OCI-LY1 (cell line): ENCODE measurements at regions not wholly inside any gene's neighbourhood (a gene's known extent, or its start where the extent isn't known, plus 50 kb on each side); places are given as distances from the start of the nearest gene placed in this dataset.

ENCODE experiments used
- H2AFZ ChIP-seq: fragments of 200-600 bp; sonication (generic), shearing (Covaris generic); 2 replicates; pipeline ENCODE4 v1.6.0; 2014; ENCODE audit warnings: antibody characterized with exemption, mild to moderate bottlenecking, low read length
- H3F3A ChIP-seq: fragments of 200-600 bp; sonication (generic), shearing (Covaris generic); 2 replicates; pipeline ENCODE4 v1.6.0; 2014; ENCODE audit warnings: mild to moderate bottlenecking, antibody characterized with exemption, low read length, moderate library complexity; ENCODE audit not compliant: insufficient read depth
- H3K27ac ChIP-seq: fragments of 200-600 bp; sonication (generic); 2 replicates; pipeline ENCODE4 v1.5.1; 2014; ENCODE audit warnings: low read length, mixed run types, mild to moderate bottlenecking, low read depth; ENCODE audit not compliant: poor library complexity, severe bottlenecking
- H3K27me3 ChIP-seq: fragments of 200-600 bp; sonication (generic); 2 replicates; pipeline ENCODE4 v1.6.0; 2014; ENCODE audit warnings: antibody characterized with exemption, mild to moderate bottlenecking, low read length, moderate library complexity; ENCODE audit not compliant: insufficient read depth
- H3K36me3 ChIP-seq: fragments of 200-600 bp; sonication (generic); 2 replicates; pipeline ENCODE4 v1.6.1; 2014; ENCODE audit warnings: mild to moderate bottlenecking, antibody characterized with exemption, low read length, moderate library complexity, mixed read lengths; ENCODE audit not compliant: insufficient read depth
- H3K4me1 ChIP-seq: fragments of 200-600 bp; sonication (generic); 2 replicates; pipeline ENCODE4 v1.5.1; 2014; ENCODE audit warnings: mild to moderate bottlenecking, low read length, moderate library complexity; ENCODE audit not compliant: insufficient read depth, severe bottlenecking
- H3K4me2 ChIP-seq: fragments of 200-600 bp; sonication (generic), shearing (Covaris generic); 2 replicates; pipeline ENCODE4 v1.6.1; 2014; ENCODE audit warnings: low read length
- H3K4me3 ChIP-seq: fragments of 200-600 bp; sonication (generic); 2 replicates; pipeline ENCODE4 v1.5.1; 2014; ENCODE audit warnings: low read length, low read depth, mild to moderate bottlenecking, mixed read lengths; ENCODE audit not compliant: poor library complexity, severe bottlenecking
- H3K79me2 ChIP-seq: fragments of 200-600 bp; shearing (Covaris generic); 2 replicates; pipeline ENCODE4 v1.6.1; 2016; ENCODE audit warnings: mixed run types, low read length, mixed read lengths; ENCODE audit not compliant: insufficient read depth
- H3K9ac ChIP-seq: fragments of 200-600 bp; sonication (generic), shearing (Covaris generic); 2 replicates; pipeline ENCODE4 v1.6.1; 2014; ENCODE audit warnings: mild to moderate bottlenecking, low read length, mixed read lengths
- H3K9me2 ChIP-seq: fragments of 200-600 bp; sonication (generic), shearing (Covaris generic); 2 replicates; pipeline ENCODE4 v1.6.1; 2014; ENCODE audit warnings: low read depth, mild to moderate bottlenecking, low read length, mixed read lengths
- H3K9me3 ChIP-seq: fragments of 200-600 bp; shearing (Covaris generic); 2 replicates; pipeline ENCODE4 v1.6.1; 2014; ENCODE audit warnings: low read length, mixed read lengths
- H4K20me1 ChIP-seq: fragments of 200-600 bp; sonication (generic), shearing (Covaris generic); 2 replicates; pipeline ENCODE4 v1.6.0; 2016; ENCODE audit warnings: mild to moderate bottlenecking, low read length; ENCODE audit not compliant: insufficient read depth
- EZH2 ChIP-seq: fragments of 200-600 bp; sonication (generic), shearing (Covaris generic); IDR thresholded peaks from 2 replicates; pipeline ENCODE4 v1.8.0; 2017; ENCODE audit warnings: borderline replicate concordance, mixed run types, mild to moderate bottlenecking, antibody characterized with exemption, low read length, moderate library complexity, mixed read lengths
- TF ChIP-seq, protein P1 (sequence below): fragments of 200-600 bp; sonication (generic), shearing (Covaris generic); IDR thresholded peaks from 2 replicates; pipeline ENCODE4 v1.5.1; 2017; ENCODE audit warnings: mild to moderate bottlenecking, antibody characterized with exemption, low read length, moderate library complexity, mixed read lengths

DNA sequence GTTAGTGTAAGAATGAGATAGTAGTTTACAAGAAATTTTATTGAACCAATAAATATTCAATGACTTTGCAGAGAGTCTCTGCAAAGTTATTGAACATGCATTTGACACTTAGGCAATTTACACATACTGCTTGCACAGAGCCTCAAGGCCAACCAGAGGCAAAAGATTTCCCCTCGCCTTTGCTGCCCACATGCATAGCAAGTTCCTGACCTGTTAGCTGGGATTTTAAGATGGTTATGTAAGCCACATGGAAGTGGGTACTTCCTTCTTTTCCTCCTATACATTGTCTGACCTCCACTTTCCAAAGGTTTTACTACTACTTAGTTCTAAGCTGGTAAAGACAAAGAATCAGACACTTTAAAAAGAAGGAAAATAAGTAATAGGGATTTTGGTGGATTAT lies 430.1 kb upstream of the FRG1 start:
- H3F3A ChIP-seq: no peaks in the 10 kb centered on the region
- H3K4me2 ChIP-seq: no peak overlapping the region
- H3K4me1 ChIP-seq: no peaks in the 10 kb centered on the region
- no peak overlapping the region for H3K27ac ChIP-seq
- no peaks in the 10 kb centered on the region for H3K9me3 ChIP-seq
- no peak overlapping the region for H3K9ac ChIP-seq
- no peak overlapping the region for H2AFZ ChIP-seq
- H3K27me3 ChIP-seq: no peaks in the 10 kb centered on the region
- no peaks in the 10 kb centered on the region for H3K36me3 ChIP-seq
- no peaks in the 10 kb centered on the region for H3K9me2 ChIP-seq
- no peak for TF ChIP-seq EZH2
- TF ChIP-seq, protein P1, sequence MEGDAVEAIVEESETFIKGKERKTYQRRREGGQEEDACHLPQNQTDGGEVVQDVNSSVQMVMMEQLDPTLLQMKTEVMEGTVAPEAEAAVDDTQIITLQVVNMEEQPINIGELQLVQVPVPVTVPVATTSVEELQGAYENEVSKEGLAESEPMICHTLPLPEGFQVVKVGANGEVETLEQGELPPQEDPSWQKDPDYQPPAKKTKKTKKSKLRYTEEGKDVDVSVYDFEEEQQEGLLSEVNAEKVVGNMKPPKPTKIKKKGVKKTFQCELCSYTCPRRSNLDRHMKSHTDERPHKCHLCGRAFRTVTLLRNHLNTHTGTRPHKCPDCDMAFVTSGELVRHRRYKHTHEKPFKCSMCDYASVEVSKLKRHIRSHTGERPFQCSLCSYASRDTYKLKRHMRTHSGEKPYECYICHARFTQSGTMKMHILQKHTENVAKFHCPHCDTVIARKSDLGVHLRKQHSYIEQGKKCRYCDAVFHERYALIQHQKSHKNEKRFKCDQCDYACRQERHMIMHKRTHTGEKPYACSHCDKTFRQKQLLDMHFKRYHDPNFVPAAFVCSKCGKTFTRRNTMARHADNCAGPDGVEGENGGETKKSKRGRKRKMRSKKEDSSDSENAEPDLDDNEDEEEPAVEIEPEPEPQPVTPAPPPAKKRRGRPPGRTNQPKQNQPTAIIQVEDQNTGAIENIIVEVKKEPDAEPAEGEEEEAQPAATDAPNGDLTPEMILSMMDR: no peak
- no peak overlapping the region for H3K4me3 ChIP-seq
- H3K79me2 ChIP-seq: no peaks in the 10 kb centered on the region
- H4K20me1 ChIP-seq: no peaks in the 10 kb centered on the region

DNA sequence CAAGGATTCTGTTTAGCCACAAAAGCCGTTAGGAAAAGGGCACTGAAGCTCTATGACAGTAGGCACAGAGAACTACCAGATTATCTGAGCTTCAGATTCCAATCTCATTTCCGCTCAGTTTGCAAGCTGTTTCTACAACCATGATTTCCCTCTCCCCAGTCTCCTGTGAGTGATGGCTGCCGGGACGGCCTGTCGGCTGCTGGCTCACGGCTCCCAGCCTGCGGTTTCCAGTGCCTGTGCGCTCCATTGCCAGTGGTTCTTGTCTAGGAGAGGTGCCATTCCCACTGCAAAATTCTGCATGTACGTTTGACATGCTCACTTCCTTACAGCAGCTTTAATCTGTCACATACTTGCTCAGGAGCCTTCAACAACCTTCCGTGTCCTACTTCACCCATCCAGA lies 429.1 kb upstream of the FRG1 start:
- H4K20me1 ChIP-seq: no peaks in the 10 kb centered on the region
- H3K4me3 ChIP-seq: no peak overlapping the region
- no peaks in the 10 kb centered on the region for H3K4me1 ChIP-seq
- no peaks in the 10 kb centered on the region for H3K36me3 ChIP-seq
- no peak overlapping the region for H3K9ac ChIP-seq
- no peaks in the 10 kb centered on the region for H3K9me3 ChIP-seq
- no peaks in the 10 kb centered on the region for H3F3A ChIP-seq
- TF ChIP-seq, protein P1: no peak
- no peak for TF ChIP-seq EZH2
- H3K79me2 ChIP-seq: no peaks in the 10 kb centered on the region
- no peaks in the 10 kb centered on the region for H3K9me2 ChIP-seq
- no peak overlapping the region for H3K4me2 ChIP-seq
- no peak overlapping the region for H3K27ac ChIP-seq
- no peak overlapping the region for H2AFZ ChIP-seq
- H3K27me3 ChIP-seq: no peaks in the 10 kb centered on the region

DNA sequence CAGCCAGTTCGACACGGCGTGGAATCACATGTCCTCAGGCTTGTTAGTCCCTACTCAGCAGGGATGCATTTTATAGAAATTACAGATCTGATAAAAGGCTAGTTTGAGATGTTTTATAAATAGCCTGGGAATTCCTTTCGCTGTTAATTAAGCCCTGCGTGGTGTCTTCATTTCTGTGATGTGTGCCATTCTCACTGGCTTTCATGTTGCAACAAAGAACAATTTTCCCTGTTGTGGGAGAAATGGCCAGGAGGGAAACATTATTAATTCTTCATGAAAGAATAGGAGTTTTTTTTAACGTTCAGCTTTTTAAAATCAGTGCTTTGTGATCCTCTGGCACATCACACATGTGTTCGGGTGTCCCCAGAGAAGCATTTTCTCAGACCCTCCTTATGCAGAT lies 427.3 kb upstream of the FRG1 start:
- no peaks in the 10 kb centered on the region for H3K27me3 ChIP-seq
- TF ChIP-seq EZH2: no peak
- TF ChIP-seq, protein P1: no peak
- H3K36me3 ChIP-seq: no peaks in the 10 kb centered on the region

More for the DNA sequence above, 427.3 kb upstream of the FRG1 start:
- Histone ChIP-seq H3K4me1 (no peaks in the 10 kb centered on the region), H3K9me3 (no peaks in the 10 kb centered on the region), H3K4me3 (no peak overlapping the region), H3K27ac (no peak overlapping the region), H3K79me2 (no peaks in the 10 kb centered on the region), H3K4me2 (no peak overlapping the region), H3K9ac (no peak overlapping the region), H3F3A (no peaks in the 10 kb centered on the region), H3K9me2 (no peaks in the 10 kb centered on the region), H4K20me1 (no peaks in the 10 kb centered on the region), H2AFZ (no peak overlapping the region)
